Neural progenitor cell (in vitro differentiated cells): ENCODE measurements at regions not wholly inside any gene's neighbourhood (a gene's known extent, or its start where the extent isn't known, plus 50 kb on each side); places are given as distances from the start of the nearest gene placed in this dataset.

Experiments used
- DNase-seq: peaks from one replicate; pipeline ENCODE4 v3.0.0-alpha.2; 2016; ENCODE audit warnings: low spot score
- H2AFZ ChIP-seq: fragments of 200-600 bp; sonication (generic); replicated peaks from 2 replicates; pipeline ENCODE4 v1.6.1; 2016; ENCODE audit warnings: antibody characterized with exemption
- H3F3A ChIP-seq: fragments of 200-600 bp; sonication (generic); 2 replicates; pipeline ENCODE4 v1.6.1; 2016; ENCODE audit warnings: antibody characterized with exemption, low read depth
- H3K27ac ChIP-seq: fragments of 200-600 bp; sonication (generic); 2 replicates; pipeline ENCODE4 v1.5.1; 2016; ENCODE audit warnings: mild to moderate bottlenecking
- H3K27me3 ChIP-seq: fragments of 200-600 bp; sonication (generic); 2 replicates; pipeline ENCODE4 v1.6.1; 2016; ENCODE audit warnings: mild to moderate bottlenecking, moderate library complexity
- H3K36me3 ChIP-seq: fragments of 200-600 bp; sonication (generic); 2 replicates; pipeline ENCODE4 v1.5.1; 2016
- H3K4me1 ChIP-seq: fragments of 200-600 bp; sonication (generic); 2 replicates; pipeline ENCODE4 v1.6.1; 2016; ENCODE audit warnings: mixed run types
- H3K4me2 ChIP-seq: fragments of 200-600 bp; sonication (generic); 2 replicates; pipeline ENCODE4 v1.6.1; 2016
- H3K4me3 ChIP-seq: fragments of 200-600 bp; sonication (generic); 2 replicates; pipeline ENCODE4 v1.5.1; 2016
- H3K79me2 ChIP-seq: fragments of 200-600 bp; sonication (generic); 2 replicates; pipeline ENCODE4 v1.6.1; 2016; ENCODE audit warnings: low read depth
- H3K9ac ChIP-seq: fragments of 200-600 bp; sonication (generic); 2 replicates; pipeline ENCODE4 v1.6.1; 2016
- H3K9me3 ChIP-seq: fragments of 200-600 bp; sonication (generic); 2 replicates; pipeline ENCODE4 v1.5.1; 2016; ENCODE audit warnings: low read depth
- H4K20me1 ChIP-seq: fragments of 200-600 bp; sonication (generic); 2 replicates; pipeline ENCODE4 v1.6.1; 2016; ENCODE audit warnings: low read depth
- H3K27ac Mint-ChIP-seq: 3 replicates; pipeline ENCODE4 v1.8.0; 2021; ENCODE audit warnings: mixed read lengths
- H3K27me3 Mint-ChIP-seq: 2 replicates; pipeline ENCODE4 v1.8.0; 2022; ENCODE audit warnings: low read depth, mild to moderate bottlenecking, inconsistent platforms, moderate library complexity, mixed read lengths; ENCODE audit not compliant: insufficient read depth
- H3K36me3 Mint-ChIP-seq: 3 replicates; pipeline ENCODE4 v1.8.0; 2021; ENCODE audit warnings: mixed read lengths
- H3K4me1 Mint-ChIP-seq: 3 replicates; pipeline ENCODE4 v1.8.0; 2021; ENCODE audit warnings: mixed read lengths
- H3K4me3 Mint-ChIP-seq: 3 replicates; pipeline ENCODE4 v1.8.0; 2021; ENCODE audit warnings: mild to moderate bottlenecking, moderate library complexity, mixed read lengths
- H3K9me3 Mint-ChIP-seq: 3 replicates; pipeline ENCODE4 v1.8.0; 2020; ENCODE audit warnings: mixed read lengths
- EZH2 ChIP-seq: fragments of 200-600 bp; sonication (generic); IDR thresholded peaks from 2 replicates; pipeline ENCODE4 v1.6.1; 2017; ENCODE audit warnings: antibody characterized with exemption, mild to moderate bottlenecking, moderate library complexity
- EZH2phosphoT487 ChIP-seq: fragments of 200-600 bp; sonication (generic); IDR thresholded peaks from 2 replicates; pipeline ENCODE4 v1.6.1; 2017; ENCODE audit warnings: antibody characterized with exemption
- TF ChIP-seq, protein P1 (sequence below): fragments of 200-600 bp; sonication (generic); IDR thresholded peaks from 2 replicates; pipeline ENCODE4 v1.5.1; 2017; ENCODE audit warnings: antibody characterized with exemption, mild to moderate bottlenecking

- no peaks in the 10 kb centered on the region for H3K79me2 ChIP-seq
- H3K4me2 ChIP-seq, result no peak overlapping the region
- Mint-ChIP-seq H3K36me3 (no peaks in the 10 kb centered on the region), H3K9me3 (no peaks in the 10 kb centered on the region), H3K4me1 (no peaks in the 10 kb centered on the region), H3K27me3 (no peaks in the 10 kb centered on the region), H3K27ac (no peak overlapping the region), H3K4me3 (no peak overlapping the region)
- no peaks in the 10 kb centered on the region for H3K27me3 ChIP-seq
- no peaks in the 10 kb centered on the region for H3K4me1 ChIP-seq
- TF ChIP-seq EZH2phosphoT487 (no peak), EZH2 (no peak)
- TF ChIP-seq, protein P1, sequence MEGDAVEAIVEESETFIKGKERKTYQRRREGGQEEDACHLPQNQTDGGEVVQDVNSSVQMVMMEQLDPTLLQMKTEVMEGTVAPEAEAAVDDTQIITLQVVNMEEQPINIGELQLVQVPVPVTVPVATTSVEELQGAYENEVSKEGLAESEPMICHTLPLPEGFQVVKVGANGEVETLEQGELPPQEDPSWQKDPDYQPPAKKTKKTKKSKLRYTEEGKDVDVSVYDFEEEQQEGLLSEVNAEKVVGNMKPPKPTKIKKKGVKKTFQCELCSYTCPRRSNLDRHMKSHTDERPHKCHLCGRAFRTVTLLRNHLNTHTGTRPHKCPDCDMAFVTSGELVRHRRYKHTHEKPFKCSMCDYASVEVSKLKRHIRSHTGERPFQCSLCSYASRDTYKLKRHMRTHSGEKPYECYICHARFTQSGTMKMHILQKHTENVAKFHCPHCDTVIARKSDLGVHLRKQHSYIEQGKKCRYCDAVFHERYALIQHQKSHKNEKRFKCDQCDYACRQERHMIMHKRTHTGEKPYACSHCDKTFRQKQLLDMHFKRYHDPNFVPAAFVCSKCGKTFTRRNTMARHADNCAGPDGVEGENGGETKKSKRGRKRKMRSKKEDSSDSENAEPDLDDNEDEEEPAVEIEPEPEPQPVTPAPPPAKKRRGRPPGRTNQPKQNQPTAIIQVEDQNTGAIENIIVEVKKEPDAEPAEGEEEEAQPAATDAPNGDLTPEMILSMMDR, result no peak
- no peak overlapping the region for H3K4me3 ChIP-seq
- no peaks in the 10 kb centered on the region for H4K20me1 ChIP-seq
- no peak overlapping the region for H3K9ac ChIP-seq
- H2AFZ ChIP-seq, result no peak overlapping the region
- no peaks in the 10 kb centered on the region for H3K9me3 ChIP-seq
- H3K36me3 ChIP-seq, result no peaks in the 10 kb centered on the region
- H3F3A ChIP-seq, result no peaks in the 10 kb centered on the region
- DNase-seq, result no peak
- no peak overlapping the region for H3K27ac ChIP-seq
Measured at GRCh38 chr6:120411394-120411793, 922.9 kb downstream of the TBC1D32 start.

DNA sequence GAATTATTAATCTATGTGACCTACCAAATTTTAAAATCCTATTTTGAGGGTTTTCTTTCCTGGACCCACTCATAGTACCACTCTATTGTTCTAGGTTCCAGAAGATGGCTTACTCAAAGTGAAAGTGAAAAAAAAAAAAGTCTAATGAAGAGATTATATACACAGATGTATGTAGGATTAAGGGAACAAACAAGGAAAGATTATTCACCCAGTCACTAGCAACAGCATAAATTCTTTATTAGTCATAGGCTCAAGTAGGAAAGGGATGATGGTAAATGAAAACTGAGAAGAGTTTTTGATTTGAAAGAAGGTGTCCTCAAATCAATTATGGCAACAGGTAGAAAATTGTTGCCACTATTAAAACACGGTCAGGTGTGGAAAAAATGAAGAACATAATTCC, 923.7 kb downstream of the TBC1D32 start:
- no peak overlapping the region for H3K4me3 ChIP-seq
- H3K27ac Mint-ChIP-seq, result no peak overlapping the region
- no peaks in the 10 kb centered on the region for H3K9me3 Mint-ChIP-seq
- DNase-seq, result no peak
- no peaks in the 10 kb centered on the region for H3F3A ChIP-seq
- H3K9ac ChIP-seq, result no peak overlapping the region
- no peak overlapping the region for H2AFZ ChIP-seq
- H3K36me3 ChIP-seq, result no peaks in the 10 kb centered on the region
- no peak for TF ChIP-seq EZH2
- no peak for TF ChIP-seq EZH2phosphoT487
- TF ChIP-seq, protein P1, result no peak
- H3K36me3 Mint-ChIP-seq, result no peaks in the 10 kb centered on the region
- no peaks in the 10 kb centered on the region for H3K4me1 Mint-ChIP-seq
- no peak overlapping the region for H3K4me2 ChIP-seq
- H3K27ac ChIP-seq, result no peak overlapping the region
- H3K4me3 Mint-ChIP-seq, result no peak overlapping the region
- H3K9me3 ChIP-seq, result no peaks in the 10 kb centered on the region
- H3K27me3 Mint-ChIP-seq, result no peaks in the 10 kb centered on the region
- H3K4me1 ChIP-seq, result no peaks in the 10 kb centered on the region
- no peaks in the 10 kb centered on the region for H4K20me1 ChIP-seq
- no peaks in the 10 kb centered on the region for H3K27me3 ChIP-seq
- H3K79me2 ChIP-seq, result no peaks in the 10 kb centered on the region

DNA sequence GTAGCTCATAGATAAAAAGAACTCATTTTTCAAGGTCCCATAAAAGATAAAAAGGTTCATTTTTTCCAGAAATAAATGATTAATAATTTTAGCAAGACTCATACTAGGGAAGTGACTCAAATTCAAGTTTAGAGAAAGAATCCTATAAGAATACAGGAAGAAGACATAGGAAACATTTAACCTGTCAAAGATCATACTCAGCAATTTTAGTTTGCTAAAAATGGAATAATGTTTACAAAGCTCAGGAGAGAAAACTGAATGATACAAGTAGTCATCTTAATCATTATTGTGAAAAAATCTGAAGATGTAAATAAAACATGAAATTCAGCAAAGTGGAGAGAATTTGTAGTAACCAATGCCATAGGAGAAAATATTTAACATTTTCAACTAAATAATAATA, 926.6 kb downstream of the TBC1D32 start:
- no peaks in the 10 kb centered on the region for H3K79me2 ChIP-seq
- no peak overlapping the region for H3K4me2 ChIP-seq
- no peak for DNase-seq
- H3F3A ChIP-seq, result no peaks in the 10 kb centered on the region
- no peak overlapping the region for H3K4me3 ChIP-seq
- no peaks in the 10 kb centered on the region for H3K4me1 ChIP-seq
- Mint-ChIP-seq H3K4me1 (no peaks in the 10 kb centered on the region), H3K9me3 (no peaks in the 10 kb centered on the region), H3K4me3 (no peak overlapping the region), H3K36me3 (no peaks in the 10 kb centered on the region), H3K27me3 (peaks cover 2% of the 10 kb centered on the region), H3K27ac (no peak overlapping the region)
- no peaks in the 10 kb centered on the region for H3K27me3 ChIP-seq
- no peaks in the 10 kb centered on the region for H3K9me3 ChIP-seq
- H4K20me1 ChIP-seq, result no peaks in the 10 kb centered on the region
- no peaks in the 10 kb centered on the region for H3K36me3 ChIP-seq
- no peak overlapping the region for H3K9ac ChIP-seq
- no peak overlapping the region for H3K27ac ChIP-seq
- no peak overlapping the region for H2AFZ ChIP-seq
- no peak for TF ChIP-seq EZH2
- TF ChIP-seq, protein P1, result no peak
- TF ChIP-seq EZH2phosphoT487, result no peak

DNA sequence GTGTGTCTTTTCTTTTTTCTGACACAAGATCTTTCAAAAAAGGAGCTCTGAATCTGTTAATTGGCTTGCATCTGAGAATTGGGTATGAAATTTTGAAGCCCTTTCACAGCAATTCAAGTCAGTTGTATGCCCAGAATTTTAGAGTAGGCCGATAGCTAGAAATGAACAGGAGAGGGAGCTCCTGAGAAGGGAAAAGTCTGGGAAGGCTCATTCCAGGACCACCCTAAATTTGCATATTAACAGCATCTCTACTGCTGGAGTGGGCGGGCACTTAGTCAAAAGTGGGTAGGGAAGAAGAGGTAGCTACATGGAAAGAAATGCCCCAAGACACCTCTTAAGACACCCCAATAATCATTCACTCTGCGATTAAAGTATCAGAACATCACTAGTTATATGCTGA, 928.3 kb downstream of the TBC1D32 start:
- Histone ChIP-seq H3K4me3 (no peak overlapping the region), H2AFZ (no peak overlapping the region), H3K36me3 (no peaks in the 10 kb centered on the region), H3F3A (no peaks in the 10 kb centered on the region), H3K79me2 (no peaks in the 10 kb centered on the region), H3K4me2 (no peak overlapping the region), H3K4me1 (no peaks in the 10 kb centered on the region), H3K27ac (no peak overlapping the region), H3K9ac (no peak overlapping the region), H3K9me3 (no peaks in the 10 kb centered on the region), H4K20me1 (no peaks in the 10 kb centered on the region), H3K27me3 (no peaks in the 10 kb centered on the region)
- DNase-seq, result peak; percentile 62
- no peak overlapping the region for H3K27ac Mint-ChIP-seq
- peaks cover 2% of the 10 kb centered on the region for H3K27me3 Mint-ChIP-seq
- no peaks in the 10 kb centered on the region for H3K36me3 Mint-ChIP-seq
- H3K4me3 Mint-ChIP-seq, result no peak overlapping the region
- no peaks in the 10 kb centered on the region for H3K9me3 Mint-ChIP-seq
- TF ChIP-seq, protein P1, result peak; percentile 67
- no peak for TF ChIP-seq EZH2phosphoT487
- no peak for TF ChIP-seq EZH2
- no peaks in the 10 kb centered on the region for H3K4me1 Mint-ChIP-seq
